HepG2 (cell line): ENCODE measurements at regions not wholly inside any gene's neighbourhood (a gene's known extent, or its start where the extent isn't known, plus 50 kb on each side); places are given as distances from the start of the nearest gene placed in this dataset.

ENCODE experiments used
- ATAC-seq: fragments of 200-7000 bp; cut with Tn5 transposase; 3 replicates; pipeline ENCODE4 v1.9.1; 2020; ENCODE audit warnings: mild to moderate bottlenecking, moderate library complexity
- BruUV-seq: library from RNA; stranded (reverse); fragments of 400-500 nt; replicated peaks from 2 replicates; lab custom pipeline; 2021; lab: Mats Ljungman, UMichigan
- CTCF ChIA-PET: fragments of 300-600 bp; formaldehyde crosslinking; extraction: SDS; loops from one replicate; lab custom pipeline; 2021; ENCODE audit warnings: low total read pairs, inconsistent platforms, low intra/inter-chr PET ratio; lab: Yijun Ruan, JAX
- POLR2A ChIA-PET: fragments of 350-600 bp; sonication (Branson Sonifier 250); formaldehyde crosslinking; loops from one replicate; lab custom pipeline; 2020; ENCODE audit warnings: antibody characterized with exemption, inconsistent platforms; lab: Yijun Ruan, JAX
- DNase-seq: peaks from one replicate; pipeline ENCODE4 v3.0.0-alpha.2; 2015; ENCODE audit warnings: low spot score
- FAIRE-seq: peaks from 3 replicates; lab custom pipeline; 2011; peaks lifted over from hg19 to GRCh38; lab: Jason Lieb, UNC
- H2AFZ ChIP-seq: one replicate; pipeline ENCODE4 v1.6.1; 2011; ENCODE audit warnings: low read length, inconsistent platforms
- H3K27ac ChIP-seq: fragments of 300-600 bp; 3 replicates; pipeline ENCODE4 v1.8.0; 2011; ENCODE audit warnings: mixed run types, mild to moderate bottlenecking, mixed read lengths, low read length, inconsistent platforms; ENCODE audit not compliant: insufficient read depth; ENCODE audit errors: extremely low read length
- H3K27me3 ChIP-seq, 2 experiments: fragments of 200-600 bp in 1 of 2; 2 replicates in 1 of 2; 3 replicates in 1 of 2; pipeline versions ENCODE4 v1.6.0 to v1.8.0; 2011; ENCODE audit warnings: low read length in 2 of 2, mild to moderate bottlenecking in 2 of 2, moderate library complexity in 2 of 2, inconsistent platforms in 1 of 2; ENCODE audit not compliant: insufficient read depth in 2 of 2, control insufficient read depth in 1 of 2
- H3K36me3 ChIP-seq, 2 experiments: fragments of 200-600 bp in 1 of 2; replicated peaks in 1 of 2; 2 replicates in 1 of 2; 3 replicates in 1 of 2; pipeline versions ENCODE4 v1.5.1 to v1.8.0; 2011; ENCODE audit warnings: low read length in 2 of 2, inconsistent platforms in 1 of 2; ENCODE audit not compliant: insufficient read depth in 2 of 2, control insufficient read depth in 1 of 2
- H3K4me1 ChIP-seq: 2 replicates; pipeline ENCODE4 v1.5.1; 2012; ENCODE audit warnings: low read length, inconsistent platforms; ENCODE audit not compliant: insufficient read depth
- H3K4me2 ChIP-seq: 2 replicates; pipeline ENCODE4 v1.6.0; 2011; ENCODE audit warnings: low read depth, low read length, inconsistent platforms
- H3K4me3 ChIP-seq, 3 experiments: fragments of 200-600 bp in 1 of 3; sonication (generic), shearing (Covaris generic) in 1 of 3; replicated peaks in 1 of 3; 2 replicates each; pipeline ENCODE4 v1.5.1; 2011 to 2016; ENCODE audit warnings: low read length in 3 of 3, inconsistent platforms in 2 of 3, low read depth in 2 of 3, mild to moderate bottlenecking in 2 of 3, control low read depth in 1 of 3, mixed read lengths in 1 of 3; ENCODE audit not compliant: insufficient read depth in 1 of 3
- H3K79me2 ChIP-seq: one replicate; pipeline ENCODE4 v1.6.1; 2011; ENCODE audit warnings: low read length, inconsistent platforms; ENCODE audit not compliant: insufficient read depth
- H3K9ac ChIP-seq: 2 replicates; pipeline ENCODE4 v1.6.0; 2011; ENCODE audit warnings: mild to moderate bottlenecking, low read depth, low read length, inconsistent platforms; ENCODE audit not compliant: insufficient read depth
- H3K9me3 ChIP-seq: 2 replicates; pipeline ENCODE4 v1.5.1; 2012; ENCODE audit warnings: mild to moderate bottlenecking, low read length
- H4K20me1 ChIP-seq: 2 replicates; pipeline ENCODE4 v1.6.0; 2011; ENCODE audit warnings: inconsistent platforms, mild to moderate bottlenecking, low read length, moderate library complexity; ENCODE audit not compliant: insufficient read depth
- CCDC6 ChIP-seq: sonication (generic); formaldehyde crosslinking; IDR thresholded peaks from 2 replicates; pipeline ENCODE4 v1.8.1; 2022; ENCODE audit warnings: mild to moderate bottlenecking, missing genetic modification reagents, moderate library complexity
- CHD2 ChIP-seq: IDR thresholded peaks from 2 replicates; pipeline ENCODE4 v1.6.1; 2011; ENCODE audit warnings: low read depth, low read length, improper control_type of control experiment
- NCOR1 ChIP-seq: fragments of 200-600 bp; sonication (generic); IDR thresholded peaks from 2 replicates; pipeline ENCODE4 v1.7.0; 2017; ENCODE audit warnings: antibody characterized with exemption, low read length, borderline replicate concordance
- NR2F6 ChIP-seq, 2 experiments: IDR thresholded peaks; 2 replicates each; pipeline ENCODE4 v1.6.1; 2016; ENCODE audit warnings: antibody characterized with exemption in 1 of 2, mild to moderate bottlenecking in 1 of 2
- RAD21 ChIP-seq: fragments of 450-650 bp; formaldehyde crosslinking; IDR thresholded peaks from 2 replicates; pipeline ENCODE4 v1.5.0; 2020; ENCODE audit warnings: mild to moderate bottlenecking
- RELA ChIP-seq: sonication (generic); formaldehyde crosslinking; IDR thresholded peaks from 2 replicates; pipeline ENCODE4 v1.4.0; 2020; ENCODE audit warnings: missing genetic modification reagents
- THRA ChIP-seq: sonication (generic); formaldehyde crosslinking; IDR thresholded peaks from 2 replicates; pipeline ENCODE4 v1.4.0; 2020; ENCODE audit warnings: missing genetic modification reagents, borderline replicate concordance
- ZFP37 ChIP-seq: sonication (generic); formaldehyde crosslinking; IDR thresholded peaks from 2 replicates; pipeline ENCODE4 v1.4.0; 2020; ENCODE audit warnings: missing genetic modification reagents, borderline replicate concordance
- ZNF281 ChIP-seq: sonication (generic); formaldehyde crosslinking; IDR thresholded peaks from 2 replicates; pipeline ENCODE4 v1.4.0; 2020; ENCODE audit warnings: missing genetic modification reagents, borderline replicate concordance
- ZNF792 ChIP-seq: IDR thresholded peaks from 2 replicates; pipeline ENCODE4 v1.6.1; 2016
- WGBS: methylation state at CpG from one replicate; pipeline ENCODE4 v1.1.6; 2017; ENCODE audit warnings: low lambda C conversion rate; 5-methylcytosine and 5-hydroxymethylcytosine counted together
- in situ Hi-C: cut with HindIII; loops from 2 replicates; pipeline ENCODE4 v1.10.0; 2017; ENCODE audit warnings: low pct_unique_long_range_greater_than_20kb; ENCODE audit not compliant: extremely low pct_ligation_motif_present
- intact Hi-C: fragments of 100-400 bp; cut with micrococcal nuclease; formaldehyde crosslinking; loops from one replicate; pipeline ENCODE4 v1.10.0; 2022; ENCODE audit not compliant: unreplicated experiment
- TF ChIP-seq, protein P1 (sequence below): sonication (generic); formaldehyde crosslinking; IDR thresholded peaks from 2 replicates; pipeline ENCODE4 v1.4.0; 2020; ENCODE audit warnings: missing genetic modification reagents, borderline replicate concordance
- TF ChIP-seq, protein P2 (sequence below), 2 experiments: sonication (generic) in 1 of 2; formaldehyde crosslinking in 1 of 2; IDR thresholded peaks; 2 replicates each; pipeline versions ENCODE4 v1.4.0 to v1.6.1; 2018 to 2020; ENCODE audit warnings: missing genetic modification reagents in 2 of 2, borderline replicate concordance in 1 of 2, low read depth in 1 of 2, mild to moderate bottlenecking in 1 of 2, missing biosample characterization in 1 of 2
- TF ChIP-seq, protein P3 (sequence below): sonication (generic); formaldehyde crosslinking; IDR thresholded peaks from 2 replicates; pipeline ENCODE4 v1.4.0; 2020; ENCODE audit warnings: missing genetic modification reagents

DNA sequence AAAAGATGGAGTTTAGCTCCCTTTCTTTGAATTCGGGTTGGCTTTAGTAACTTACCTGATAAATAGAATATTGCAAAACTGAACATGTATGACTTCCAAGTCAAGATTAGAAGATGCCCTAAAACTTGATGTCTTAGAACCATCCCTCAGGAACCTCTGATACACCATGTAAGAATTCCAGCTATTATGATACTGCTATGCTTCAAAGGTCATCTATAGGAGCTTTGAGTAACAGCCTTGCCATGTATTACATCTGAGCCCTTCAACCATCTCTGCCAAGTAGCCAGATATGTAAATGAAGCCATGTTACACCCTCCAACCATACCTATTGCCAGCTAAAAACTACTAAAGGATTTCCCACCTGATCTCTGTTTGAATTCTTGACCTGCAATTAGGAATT lies 854.2 kb downstream of the SI start:
- Histone ChIP-seq H3K9ac (no peak overlapping the region), H3K27ac (no peak overlapping the region), H3K36me3 (no peaks in the 10 kb centered on the region), H3K9me3 (no peaks in the 10 kb centered on the region), H2AFZ (no peak overlapping the region), H3K4me2 (no peak overlapping the region), H3K4me1 (no peaks in the 10 kb centered on the region), H3K27me3 (no peaks in the 10 kb centered on the region), H3K4me3 (no peak overlapping the region), H3K79me2 (no peaks in the 10 kb centered on the region), H4K20me1 (no peaks in the 10 kb centered on the region)
- ChIA-PET POLR2A (no interaction called here), CTCF (no interaction called here)
- BruUV-seq, result no TSS peak
- 3% methylated on average over 1 of the region's 1 CpG for WGBS
- ATAC-seq (no peak), FAIRE-seq (no peak), DNase-seq (no peak)
- intact Hi-C loops, result no loop called here
- in situ Hi-C loops, result no loop called here
- no peak for TF ChIP-seq ZNF281 (CRISPR knock-in tag)
- no peak for TF ChIP-seq CHD2
- TF ChIP-seq, protein P1, sequence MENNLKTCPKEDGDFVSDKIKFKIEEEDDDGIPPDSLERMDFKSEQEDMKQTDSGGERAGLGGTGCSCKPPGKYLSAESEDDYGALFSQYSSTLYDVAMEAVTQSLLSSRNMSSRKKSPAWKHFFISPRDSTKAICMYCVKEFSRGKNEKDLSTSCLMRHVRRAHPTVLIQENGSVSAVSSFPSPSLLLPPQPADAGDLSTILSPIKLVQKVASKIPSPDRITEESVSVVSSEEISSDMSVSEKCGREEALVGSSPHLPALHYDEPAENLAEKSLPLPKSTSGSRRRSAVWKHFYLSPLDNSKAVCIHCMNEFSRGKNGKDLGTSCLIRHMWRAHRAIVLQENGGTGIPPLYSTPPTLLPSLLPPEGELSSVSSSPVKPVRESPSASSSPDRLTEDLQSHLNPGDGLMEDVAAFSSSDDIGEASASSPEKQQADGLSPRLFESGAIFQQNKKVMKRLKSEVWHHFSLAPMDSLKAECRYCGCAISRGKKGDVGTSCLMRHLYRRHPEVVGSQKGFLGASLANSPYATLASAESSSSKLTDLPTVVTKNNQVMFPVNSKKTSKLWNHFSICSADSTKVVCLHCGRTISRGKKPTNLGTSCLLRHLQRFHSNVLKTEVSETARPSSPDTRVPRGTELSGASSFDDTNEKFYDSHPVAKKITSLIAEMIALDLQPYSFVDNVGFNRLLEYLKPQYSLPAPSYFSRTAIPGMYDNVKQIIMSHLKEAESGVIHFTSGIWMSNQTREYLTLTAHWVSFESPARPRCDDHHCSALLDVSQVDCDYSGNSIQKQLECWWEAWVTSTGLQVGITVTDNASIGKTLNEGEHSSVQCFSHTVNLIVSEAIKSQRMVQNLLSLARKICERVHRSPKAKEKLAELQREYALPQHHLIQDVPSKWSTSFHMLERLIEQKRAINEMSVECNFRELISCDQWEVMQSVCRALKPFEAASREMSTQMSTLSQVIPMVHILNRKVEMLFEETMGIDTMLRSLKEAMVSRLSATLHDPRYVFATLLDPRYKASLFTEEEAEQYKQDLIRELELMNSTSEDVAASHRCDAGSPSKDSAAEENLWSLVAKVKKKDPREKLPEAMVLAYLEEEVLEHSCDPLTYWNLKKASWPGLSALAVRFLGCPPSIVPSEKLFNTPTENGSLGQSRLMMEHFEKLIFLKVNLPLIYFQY, result no peak
- no peak for TF ChIP-seq ZNF792 (CRISPR knock-in tag)
- no peak for TF ChIP-seq ZFP37
- TF ChIP-seq, protein P2, sequence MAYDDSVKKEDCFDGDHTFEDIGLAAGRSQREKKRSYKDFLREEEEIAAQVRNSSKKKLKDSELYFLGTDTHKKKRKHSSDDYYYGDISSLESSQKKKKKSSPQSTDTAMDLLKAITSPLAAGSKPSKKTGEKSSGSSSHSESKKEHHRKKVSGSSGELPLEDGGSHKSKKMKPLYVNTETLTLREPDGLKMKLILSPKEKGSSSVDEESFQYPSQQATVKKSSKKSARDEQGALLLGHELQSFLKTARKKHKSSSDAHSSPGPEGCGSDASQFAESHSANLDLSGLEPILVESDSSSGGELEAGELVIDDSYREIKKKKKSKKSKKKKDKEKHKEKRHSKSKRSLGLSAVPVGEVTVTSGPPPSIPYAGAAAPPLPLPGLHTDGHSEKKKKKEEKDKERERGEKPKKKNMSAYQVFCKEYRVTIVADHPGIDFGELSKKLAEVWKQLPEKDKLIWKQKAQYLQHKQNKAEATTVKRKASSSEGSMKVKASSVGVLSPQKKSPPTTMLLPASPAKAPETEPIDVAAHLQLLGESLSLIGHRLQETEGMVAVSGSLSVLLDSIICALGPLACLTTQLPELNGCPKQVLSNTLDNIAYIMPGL (CRISPR knock-in tag; IDR thresholded peaks at IDR 0.05; ENCODE audit: borderline replicate concordance in 1 of 2, low read depth in 1 of 2), result no peak
- no peak for TF ChIP-seq NR2F6 (IDR thresholded peaks at IDR 0.05)
- no peak for TF ChIP-seq NR2F6 (CRISPR knock-in tag; IDR thresholded peaks at IDR 0.05)
- TF ChIP-seq CCDC6 (CRISPR knock-in tag), result no peak
- TF ChIP-seq RAD21 (CRISPR knock-in tag), result no peak
- no peak for TF ChIP-seq RELA
- TF ChIP-seq, protein P3, sequence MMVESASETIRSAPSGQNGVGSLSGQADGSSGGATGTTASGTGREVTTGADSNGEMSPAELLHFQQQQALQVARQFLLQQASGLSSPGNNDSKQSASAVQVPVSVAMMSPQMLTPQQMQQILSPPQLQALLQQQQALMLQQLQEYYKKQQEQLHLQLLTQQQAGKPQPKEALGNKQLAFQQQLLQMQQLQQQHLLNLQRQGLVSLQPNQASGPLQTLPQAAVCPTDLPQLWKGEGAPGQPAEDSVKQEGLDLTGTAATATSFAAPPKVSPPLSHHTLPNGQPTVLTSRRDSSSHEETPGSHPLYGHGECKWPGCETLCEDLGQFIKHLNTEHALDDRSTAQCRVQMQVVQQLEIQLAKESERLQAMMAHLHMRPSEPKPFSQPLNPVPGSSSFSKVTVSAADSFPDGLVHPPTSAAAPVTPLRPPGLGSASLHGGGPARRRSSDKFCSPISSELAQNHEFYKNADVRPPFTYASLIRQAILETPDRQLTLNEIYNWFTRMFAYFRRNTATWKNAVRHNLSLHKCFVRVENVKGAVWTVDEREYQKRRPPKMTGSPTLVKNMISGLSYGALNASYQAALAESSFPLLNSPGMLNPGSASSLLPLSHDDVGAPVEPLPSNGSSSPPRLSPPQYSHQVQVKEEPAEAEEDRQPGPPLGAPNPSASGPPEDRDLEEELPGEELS (CRISPR knock-in tag), result no peak
- no peak for TF ChIP-seq THRA (CRISPR knock-in tag)
- no peak for TF ChIP-seq NCOR1
